HCT116 (cell line): ENCODE measurements at regions not wholly inside any gene's neighbourhood (a gene's known extent, or its start where the extent isn't known, plus 50 kb on each side); places are given as distances from the start of the nearest gene placed in this dataset.

ENCODE experiments used
- ATAC-seq: fragments of 200-7000 bp; cut with Tn5 transposase; 2 replicates; pipeline ENCODE4 v1.9.1; 2020; ENCODE audit warnings: mild to moderate bottlenecking, moderate library complexity
- BruUV-seq: library from RNA; stranded (reverse); fragments of 400-500 nt; replicated peaks from 2 replicates; lab custom pipeline; 2021; lab: Mats Ljungman, UMichigan
- CTCF ChIA-PET: fragments of 300-600 bp; sonication (Branson Sonifier 250); formaldehyde crosslinking; loops from one replicate; lab custom pipeline; 2021; ENCODE audit warnings: antibody characterized with exemption; lab: Charles Lee
- POLR2A ChIA-PET: fragments of 300-600, 350-600 bp; sonication (Branson Sonifier 250); formaldehyde crosslinking; loops from one replicate; lab custom pipeline; 2021; ENCODE audit warnings: antibody characterized with exemption; lab: Charles Lee
- RAD21 ChIA-PET, 2 experiments: fragments of 300-600 bp; sonication (Branson Sonifier 250); formaldehyde crosslinking; loops; one replicate each; lab custom pipeline; 2023; ENCODE audit warnings: low total read pairs in 2 of 2; ENCODE audit not compliant: uncharacterized antibody in 2 of 2, unreplicated experiment in 2 of 2, low non-redundant PET in 1 of 2; lab: Charles Lee
- DNase-seq: peaks from one replicate; pipeline ENCODE4 v3.0.0-alpha.2; 2010; ENCODE audit warnings: low read depth, low spot score
- H2AFZ ChIP-seq: fragments of 200-600 bp; shearing (Covaris generic), sonication (generic); 2 replicates; pipeline ENCODE4 v1.6.1; 2017; ENCODE audit warnings: low read depth, mixed run types, mixed read lengths, antibody characterized with exemption, low read length; ENCODE audit not compliant: poor library complexity, severe bottlenecking
- H3K27ac ChIP-seq: 2 replicates; pipeline ENCODE4 v1.5.1; 2012; ENCODE audit warnings: low read depth, low read length
- H3K27me3 ChIP-seq: fragments of 200-600 bp; sonication (generic); 2 replicates; pipeline ENCODE4 v1.6.1; 2016; ENCODE audit warnings: mixed run types, low read length, mixed read lengths; ENCODE audit not compliant: insufficient read depth
- H3K36me3 ChIP-seq, 2 experiments: fragments of 200-500 bp in 1 of 2; fragments of 200-600 bp in 1 of 2; sonication (Bioruptor generic) in 1 of 2; sonication (generic) in 1 of 2; 2 replicates each; pipeline versions ENCODE4 v1.5.1 to v1.6.1; 2014 to 2016; ENCODE audit warnings: low read length in 2 of 2, inconsistent platforms in 1 of 2, mixed read lengths in 1 of 2, mixed run types in 1 of 2; ENCODE audit not compliant: insufficient read depth in 2 of 2, control insufficient read depth in 1 of 2
- H3K4me1 ChIP-seq, 2 experiments: fragments of 200-600 bp in 1 of 2; sonication (generic) in 1 of 2; 2 replicates each; pipeline versions ENCODE4 v1.5.1 to v1.6.1; 2012 to 2017; ENCODE audit warnings: low read length in 2 of 2, inconsistent platforms in 1 of 2, mild to moderate bottlenecking in 1 of 2, mixed read lengths in 1 of 2, mixed run types in 1 of 2, moderate library complexity in 1 of 2; ENCODE audit not compliant: insufficient read depth in 2 of 2, control insufficient read depth in 1 of 2
- H3K4me2 ChIP-seq: fragments of 200-600 bp; sonication (generic); 2 replicates; pipeline ENCODE4 v1.6.1; 2017; ENCODE audit warnings: mixed run types, low read length, mixed read lengths
- H3K4me3 ChIP-seq, 2 experiments: fragments of 200-600 bp in 1 of 2; sonication (generic) in 1 of 2; replicated peaks in 1 of 2; 2 replicates each; pipeline ENCODE4 v1.5.1; 2011 to 2016; ENCODE audit warnings: low read length in 2 of 2, control low read depth in 1 of 2, low read depth in 1 of 2, mild to moderate bottlenecking in 1 of 2, mixed read lengths in 1 of 2, mixed run types in 1 of 2
- H3K79me2 ChIP-seq: fragments of 200-600 bp; sonication (generic); 2 replicates; pipeline ENCODE4 v1.6.1; 2017; ENCODE audit warnings: mild to moderate bottlenecking, mixed run types, low read length, moderate library complexity, mixed read lengths; ENCODE audit not compliant: insufficient read depth
- H3K9ac ChIP-seq: fragments of 200-600 bp; sonication (generic); 2 replicates; pipeline ENCODE4 v1.6.1; 2016; ENCODE audit warnings: low read length, mixed read lengths
- H3K9me2 ChIP-seq: fragments of 200-600 bp; sonication (generic), shearing (Covaris generic); 2 replicates; pipeline ENCODE4 v1.6.1; 2017; ENCODE audit warnings: mixed run types, mild to moderate bottlenecking, moderate library complexity; ENCODE audit not compliant: insufficient read depth
- H3K9me3 ChIP-seq, 2 experiments: fragments of 200-500 bp in 1 of 2; fragments of 200-600 bp in 1 of 2; sonication (Bioruptor generic) in 1 of 2; sonication (generic) in 1 of 2; 2 replicates each; pipeline ENCODE4 v1.6.1; 2014 to 2017; ENCODE audit warnings: low read length in 2 of 2, mixed read lengths in 2 of 2, inconsistent platforms in 1 of 2, low read depth in 1 of 2, mild to moderate bottlenecking in 1 of 2, mixed run types in 1 of 2, moderate library complexity in 1 of 2; ENCODE audit not compliant: control insufficient read depth in 1 of 2, insufficient read depth in 1 of 2
- H4K20me1 ChIP-seq: fragments of 200-600 bp; sonication (generic), shearing (Covaris generic); 2 replicates; pipeline ENCODE4 v1.6.1; 2017; ENCODE audit warnings: mixed run types, mild to moderate bottlenecking, moderate library complexity; ENCODE audit not compliant: insufficient read depth
- CBX3 ChIP-seq: IDR thresholded peaks from 2 replicates; pipeline ENCODE4 v1.6.1; 2012; ENCODE audit warnings: low read depth
- ELF1 ChIP-seq: IDR thresholded peaks from 2 replicates; pipeline ENCODE4 v1.6.1; 2012; ENCODE audit warnings: low read depth, borderline replicate concordance
- EZH2 ChIP-seq: fragments of 200-600 bp; sonication (generic); IDR thresholded peaks from 2 replicates; pipeline ENCODE4 v1.6.1; 2017; ENCODE audit warnings: antibody characterized with exemption, mixed run types
- EZH2phosphoT487 ChIP-seq: fragments of 200-600 bp; IDR thresholded peaks from 2 replicates; pipeline ENCODE4 v1.6.1; 2018; ENCODE audit warnings: antibody characterized with exemption, borderline replicate concordance
- JUND ChIP-seq: IDR thresholded peaks from 2 replicates; pipeline ENCODE4 v1.6.1; 2012
- POLR2A ChIP-seq: IDR thresholded peaks from 2 replicates; pipeline ENCODE4 v1.7.0; 2011; ENCODE audit warnings: borderline replicate concordance; ENCODE audit not compliant: insufficient read depth, insufficient read length; ENCODE audit errors: extremely low read depth
- SIN3A ChIP-seq: IDR thresholded peaks from 2 replicates; pipeline ENCODE4 v1.6.1; 2012; ENCODE audit warnings: low read depth
- SP1 ChIP-seq: IDR thresholded peaks from 2 replicates; pipeline ENCODE4 v1.6.1; 2012; ENCODE audit warnings: low read depth
- SRF ChIP-seq: IDR thresholded peaks from 2 replicates; pipeline ENCODE4 v1.6.1; 2012; ENCODE audit warnings: low read depth
- YY1 ChIP-seq: IDR thresholded peaks from 2 replicates; pipeline ENCODE4 v1.6.1; 2011; ENCODE audit warnings: low read length, low read depth, moderate library complexity, mild to moderate bottlenecking; ENCODE audit not compliant: insufficient replicate concordance; ENCODE audit errors: extremely low read depth
- intact Hi-C: fragments of 100-400 bp; cut with micrococcal nuclease; formaldehyde crosslinking; loops from 2 replicates; pipeline ENCODE4 v1.10.0; 2022
- TF ChIP-seq, protein P1 (sequence below): IDR thresholded peaks from 2 replicates; pipeline ENCODE4 v1.6.1; 2011; ENCODE audit warnings: mild to moderate bottlenecking, low read length, moderate library complexity; ENCODE audit not compliant: insufficient replicate concordance; ENCODE audit errors: extremely low read depth
- TF ChIP-seq, protein P2 (sequence below): IDR thresholded peaks from 2 replicates; pipeline ENCODE4 v1.6.1; 2012

DNA sequence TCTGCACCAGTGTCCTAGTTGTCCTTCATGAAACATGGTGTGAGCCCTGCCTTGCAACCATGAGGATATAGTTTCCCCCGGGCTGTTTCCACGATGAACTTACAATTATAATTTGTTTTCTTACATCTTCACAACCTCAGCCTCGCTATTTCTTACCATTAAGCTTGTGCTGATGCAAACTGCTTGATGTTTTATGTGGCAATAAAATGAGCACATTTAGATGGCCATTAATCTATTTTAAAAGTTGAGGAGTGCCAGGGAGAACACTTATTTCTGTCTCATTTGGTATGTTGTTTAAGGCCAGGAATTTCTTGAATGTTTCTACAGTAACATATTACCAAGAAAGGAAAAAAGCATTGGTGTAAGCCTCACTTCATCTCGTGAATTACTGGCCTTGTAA is 214.5 kb upstream of the SLC8A1 start:
- H3K9ac ChIP-seq: no peak overlapping the region
- BruUV-seq: no TSS peak
- H3K27me3 ChIP-seq: no peaks in the 10 kb centered on the region
- ChIA-PET CTCF (no interaction called here), POLR2A (no interaction called here), RAD21 (no interaction called here)
- no peak overlapping the region for H3K27ac ChIP-seq
- H3K79me2 ChIP-seq: no peaks in the 10 kb centered on the region
- no peaks in the 10 kb centered on the region for H3K36me3 ChIP-seq
- TF ChIP-seq, protein P1, sequence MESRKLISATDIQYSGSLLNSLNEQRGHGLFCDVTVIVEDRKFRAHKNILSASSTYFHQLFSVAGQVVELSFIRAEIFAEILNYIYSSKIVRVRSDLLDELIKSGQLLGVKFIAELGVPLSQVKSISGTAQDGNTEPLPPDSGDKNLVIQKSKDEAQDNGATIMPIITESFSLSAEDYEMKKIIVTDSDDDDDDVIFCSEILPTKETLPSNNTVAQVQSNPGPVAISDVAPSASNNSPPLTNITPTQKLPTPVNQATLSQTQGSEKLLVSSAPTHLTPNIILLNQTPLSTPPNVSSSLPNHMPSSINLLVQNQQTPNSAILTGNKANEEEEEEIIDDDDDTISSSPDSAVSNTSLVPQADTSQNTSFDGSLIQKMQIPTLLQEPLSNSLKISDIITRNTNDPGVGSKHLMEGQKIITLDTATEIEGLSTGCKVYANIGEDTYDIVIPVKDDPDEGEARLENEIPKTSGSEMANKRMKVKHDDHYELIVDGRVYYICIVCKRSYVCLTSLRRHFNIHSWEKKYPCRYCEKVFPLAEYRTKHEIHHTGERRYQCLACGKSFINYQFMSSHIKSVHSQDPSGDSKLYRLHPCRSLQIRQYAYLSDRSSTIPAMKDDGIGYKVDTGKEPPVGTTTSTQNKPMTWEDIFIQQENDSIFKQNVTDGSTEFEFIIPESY: no peak
- no peak for TF ChIP-seq SP1
- TF ChIP-seq JUND: no peak
- TF ChIP-seq, protein P2, sequence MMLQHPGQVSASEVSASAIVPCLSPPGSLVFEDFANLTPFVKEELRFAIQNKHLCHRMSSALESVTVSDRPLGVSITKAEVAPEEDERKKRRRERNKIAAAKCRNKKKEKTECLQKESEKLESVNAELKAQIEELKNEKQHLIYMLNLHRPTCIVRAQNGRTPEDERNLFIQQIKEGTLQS: no peak
- TF ChIP-seq YY1: no peak
- TF ChIP-seq EZH2: no peak
- no peak for TF ChIP-seq POLR2A
- no peak for TF ChIP-seq SRF
- TF ChIP-seq SIN3A: no peak
- TF ChIP-seq EZH2phosphoT487: no peak
- TF ChIP-seq CBX3: no peak
- no peak for TF ChIP-seq ELF1
- H3K4me2 ChIP-seq: no peak overlapping the region
- no peaks in the 10 kb centered on the region for H3K9me3 ChIP-seq
- no peaks in the 10 kb centered on the region for H3K9me2 ChIP-seq
- no peak overlapping the region for H2AFZ ChIP-seq
- no peak overlapping the region for H3K4me3 ChIP-seq
- ATAC-seq (no peak), DNase-seq (no peak)
- H3K4me1 ChIP-seq: no peaks in the 10 kb centered on the region
- no peaks in the 10 kb centered on the region for H4K20me1 ChIP-seq
- intact Hi-C loops: no loop called here
